GM19025 (cell line): ENCODE measurements at regions not wholly inside any gene's neighbourhood (a gene's known extent, or its start where the extent isn't known, plus 50 kb on each side); places are given as distances from the start of the nearest gene placed in this dataset.
"Not testable (repeated sequence)": the region's sequence is repeated elsewhere in the genome, so short reads cannot be mapped to it uniquely, and the experiment has no call there.

Source experiments
- ATAC-seq: cut with Tn5 transposase; IDR thresholded peaks from one replicate; pipeline ENCODE4 v1.9.1; 2021; ENCODE audit warnings: mild to moderate bottlenecking, low read depth, moderate library complexity; ENCODE audit not compliant: unreplicated experiment

DNA sequence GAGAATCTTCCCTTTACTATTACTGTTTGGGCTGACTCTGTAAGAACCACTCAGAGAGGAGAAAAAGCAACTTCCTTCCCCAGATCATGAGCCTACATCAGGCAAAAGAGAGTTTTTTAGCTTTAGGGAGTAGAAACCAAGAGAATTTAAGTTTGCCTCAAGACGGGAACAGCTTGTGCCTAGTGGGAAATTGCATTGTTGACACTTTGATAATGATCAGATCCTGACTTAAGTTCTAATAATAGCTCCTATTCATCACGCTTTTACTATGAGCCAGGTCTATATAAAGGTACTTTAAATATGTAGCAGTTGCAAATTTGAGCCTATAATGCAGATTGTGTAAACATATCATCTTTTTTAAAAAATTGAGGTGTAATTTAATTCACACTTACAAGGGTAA is 298.2 kb downstream of the MAN2A1 start:
- no peak for ATAC-seq

GRCh38 chr5:109989161-109989560 is 299.4 kb downstream of the MAN2A1 start:
- ATAC-seq: no peak

DNA sequence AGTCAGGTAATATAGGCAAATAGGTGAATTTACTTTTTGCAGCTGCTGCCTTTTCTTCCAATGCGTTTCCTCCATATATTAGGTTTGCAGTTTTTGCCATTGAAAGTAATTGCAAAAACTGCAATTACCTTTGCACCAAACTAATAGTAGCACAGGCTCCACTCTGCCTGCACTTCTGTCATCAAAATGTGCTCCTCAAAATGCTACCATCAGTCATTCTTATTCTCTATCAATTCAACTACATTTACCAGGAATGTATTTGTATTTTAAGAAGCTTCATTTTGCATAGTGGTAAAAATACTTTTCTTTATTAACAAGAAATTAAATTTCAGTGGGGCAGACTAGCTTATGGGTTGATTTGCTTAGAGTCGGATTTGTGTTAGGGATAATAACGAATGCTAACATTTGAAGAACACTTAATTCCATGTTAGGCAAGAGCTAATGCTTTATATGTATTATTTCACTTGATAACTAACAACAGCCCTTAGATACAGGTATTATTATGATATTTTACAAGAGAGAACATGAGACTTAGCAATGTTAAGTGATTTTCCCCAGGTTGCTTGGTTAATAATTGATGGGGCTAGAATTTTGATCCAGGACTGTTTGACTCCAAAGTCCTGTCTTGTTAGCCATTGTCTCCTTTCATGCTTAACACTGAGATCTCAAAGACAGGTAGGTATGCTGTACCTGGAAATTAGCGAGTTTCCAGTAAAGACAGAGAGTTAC is 300.4 kb downstream of the MAN2A1 start:
- no peak for ATAC-seq

DNA sequence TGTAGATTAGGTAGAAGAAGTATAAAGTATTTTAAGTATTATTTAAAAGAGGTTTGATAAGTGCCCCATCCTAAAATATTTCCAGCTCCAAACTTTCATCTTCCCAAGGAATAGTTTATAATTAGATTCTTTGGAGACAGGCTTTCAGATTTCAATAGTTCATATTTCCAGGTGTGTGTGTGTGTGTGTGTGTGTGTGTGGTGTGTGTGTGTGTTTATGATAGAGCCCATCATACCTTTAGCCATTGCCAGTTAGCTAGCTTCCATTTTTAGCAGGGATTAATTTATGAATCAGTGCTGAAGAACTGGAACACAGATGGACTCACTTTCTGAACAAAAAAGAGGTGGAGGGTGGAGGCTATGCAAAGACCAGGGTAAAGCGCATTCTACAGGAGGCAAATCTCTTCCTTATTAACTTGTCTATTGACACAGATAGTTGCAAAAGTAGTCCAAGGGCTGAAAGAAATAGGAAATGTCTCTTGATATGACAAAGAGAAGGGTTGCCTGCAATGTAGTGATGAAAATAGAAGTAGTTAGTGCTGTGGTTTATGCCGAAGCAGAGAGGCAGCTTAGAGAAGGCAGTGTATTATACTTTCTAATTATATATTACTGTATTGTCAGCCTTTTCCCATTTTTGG is 301.1 kb downstream of the MAN2A1 start:
- no peak for ATAC-seq

GRCh38 chr5:109992264-109992915 is 302.7 kb downstream of the MAN2A1 start:
- no peak for ATAC-seq

- ATAC-seq: no peak
Measured at GRCh38 chr5:109994135-109994534, 304.4 kb downstream of the MAN2A1 start.

DNA sequence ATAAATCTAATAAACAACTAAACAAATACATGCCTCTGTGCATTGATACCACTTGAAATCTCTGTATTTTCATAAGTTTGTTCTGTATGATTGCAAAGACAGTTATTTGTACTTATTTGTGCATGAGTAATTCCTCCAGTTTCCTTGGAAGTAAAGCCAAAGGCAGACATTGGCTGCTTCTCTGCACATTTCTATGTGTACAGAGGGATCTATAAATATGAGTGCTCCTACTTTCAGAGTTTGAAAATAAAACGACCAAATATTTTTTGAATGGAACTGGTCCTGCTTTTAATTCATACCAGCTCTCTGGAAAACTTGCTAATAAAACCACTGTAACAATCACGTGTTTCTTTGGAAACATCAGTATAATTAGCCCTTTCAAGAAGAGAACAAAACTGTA is 306.5 kb downstream of the MAN2A1 start:
- ATAC-seq: no peak

DNA sequence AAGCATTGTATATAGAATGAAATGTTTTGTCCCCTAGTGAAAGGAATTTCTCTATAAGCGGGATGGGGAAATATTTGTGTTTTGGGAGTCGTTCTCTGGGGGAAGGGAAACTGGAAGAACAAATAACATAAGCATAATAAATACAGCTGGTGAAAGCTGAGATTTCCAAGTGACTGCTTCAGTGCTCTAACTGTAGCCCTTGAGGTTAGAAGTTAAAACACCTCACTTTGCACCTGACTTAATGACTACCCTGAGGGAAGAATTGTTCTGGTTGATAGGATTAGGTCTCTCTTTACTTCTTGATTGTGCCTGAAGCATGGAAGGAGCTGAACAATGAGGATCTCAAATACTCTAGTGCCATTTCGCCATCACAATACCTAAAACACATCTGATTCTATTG is 307.4 kb downstream of the MAN2A1 start:
- ATAC-seq: no peak

DNA sequence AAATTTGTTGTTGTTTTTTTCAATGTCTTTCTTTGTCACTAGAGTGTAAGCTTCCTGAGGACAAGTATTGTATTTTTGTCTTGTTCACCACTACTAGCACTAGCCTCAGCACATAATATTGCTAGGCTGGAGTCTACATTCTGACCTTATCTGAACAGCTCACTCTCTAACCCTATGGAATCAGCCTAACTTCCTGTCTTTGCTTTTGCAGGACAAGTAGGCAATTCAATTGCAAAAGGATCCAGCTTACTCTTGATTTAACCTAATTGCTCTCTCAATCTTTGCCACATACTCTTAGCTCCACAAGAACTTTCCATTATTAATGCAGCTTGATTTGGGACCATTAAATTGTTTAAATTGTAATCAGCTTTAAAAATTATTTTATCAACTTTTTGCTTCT is 308.5 kb downstream of the MAN2A1 start:
- ATAC-seq: no peak

DNA sequence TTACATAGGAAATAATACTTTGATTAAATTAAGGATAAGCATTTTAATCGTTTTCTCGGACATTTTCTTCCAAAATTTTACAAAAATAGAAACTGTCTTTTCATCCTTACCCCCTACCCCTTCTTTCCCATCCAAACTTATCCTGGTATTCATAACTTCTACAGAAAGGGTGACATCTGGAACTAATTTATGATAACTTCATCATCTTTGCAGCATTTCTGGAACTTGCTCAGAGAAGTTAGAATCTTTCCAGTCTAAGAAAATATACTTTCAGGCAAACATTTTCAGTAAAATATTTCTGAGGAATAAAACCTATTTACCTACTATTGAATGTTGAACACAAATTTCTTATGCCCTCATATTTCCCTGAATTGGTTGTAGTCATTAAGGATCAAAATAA is 309.0 kb downstream of the MAN2A1 start:
- no peak for ATAC-seq

- no peak for ATAC-seq
Measured at GRCh38 chr5:110001648-110002047, 311.9 kb downstream of the MAN2A1 start.

DNA sequence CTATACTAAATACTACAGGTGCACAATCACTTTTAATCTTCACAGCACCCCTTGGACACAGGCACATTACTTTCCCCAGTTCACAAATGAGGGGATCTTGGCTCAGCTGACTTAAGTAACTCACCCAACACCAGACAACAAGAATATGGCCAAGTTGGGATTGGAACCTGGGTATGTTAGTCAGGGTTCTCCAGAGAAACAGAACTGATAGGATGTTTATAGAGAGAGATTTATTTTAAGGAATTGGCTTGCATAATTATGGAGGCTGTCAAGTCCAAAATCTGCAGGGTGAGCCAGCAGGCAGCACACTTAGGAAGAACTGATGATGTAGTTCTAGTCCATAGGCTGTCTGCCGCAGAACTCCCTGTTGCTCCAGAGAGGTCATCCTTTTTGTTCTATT is 312.9 kb downstream of the MAN2A1 start:
- ATAC-seq: no peak

DNA sequence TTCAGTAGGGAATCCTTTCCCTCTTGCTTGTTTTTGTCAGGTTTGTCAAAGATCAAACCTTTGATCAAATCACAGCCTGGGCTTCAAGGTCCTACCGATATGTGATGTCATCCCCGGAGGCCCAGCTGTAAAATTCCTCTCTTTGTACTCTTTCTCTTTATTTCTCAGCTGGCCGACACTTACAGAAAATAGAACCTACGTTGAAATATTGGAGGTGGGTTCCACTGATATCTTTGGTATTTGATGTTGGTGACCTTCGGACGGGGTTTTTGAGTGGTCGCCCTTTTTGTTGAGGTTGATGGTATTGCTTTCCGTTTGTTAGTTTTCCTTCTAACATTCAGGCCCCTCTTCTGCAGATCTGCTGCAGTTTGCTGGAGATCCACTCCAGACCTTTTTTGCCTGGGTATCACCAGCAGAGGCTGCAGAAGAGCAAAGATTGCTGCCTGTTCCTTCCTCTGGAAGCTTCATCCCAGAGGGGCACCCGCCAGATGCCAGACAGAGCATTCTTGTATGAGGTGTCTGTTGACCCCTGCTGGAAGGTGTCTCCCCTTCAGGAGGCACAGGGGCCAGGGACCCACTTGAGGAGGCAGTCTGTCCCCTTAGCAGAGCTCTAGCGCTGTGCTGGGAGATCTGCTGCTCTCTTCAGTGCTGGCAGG is 316.3 kb downstream of the MAN2A1 start:
- ATAC-seq: not testable (repeated sequence)

DNA sequence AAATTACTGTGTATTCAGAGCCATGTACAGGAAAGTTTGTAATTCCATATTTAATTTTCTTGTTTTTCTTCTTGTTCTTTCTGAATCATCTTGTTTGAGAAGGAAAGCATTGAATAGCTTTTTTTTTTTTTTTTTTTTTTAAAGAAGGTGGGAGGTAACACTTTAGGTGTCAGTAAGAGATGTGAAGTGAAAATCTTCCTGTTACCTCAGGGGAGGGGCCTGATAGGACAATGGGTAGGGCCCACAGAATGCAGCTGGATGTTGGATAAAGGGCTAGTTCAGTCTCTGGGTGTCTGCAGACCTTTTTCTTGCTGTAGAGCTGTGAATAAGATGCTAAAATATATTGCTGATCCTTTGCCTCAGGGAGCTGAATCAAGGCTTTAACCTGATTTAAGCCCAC is 317.4 kb downstream of the MAN2A1 start:
- ATAC-seq: no peak

- ATAC-seq: no peak
Measured at GRCh38 chr5:110008131-110008530, 318.4 kb downstream of the MAN2A1 start.

GRCh38 chr5:110012145-110012544 is 322.4 kb downstream of the MAN2A1 start:
- no peak for ATAC-seq

DNA sequence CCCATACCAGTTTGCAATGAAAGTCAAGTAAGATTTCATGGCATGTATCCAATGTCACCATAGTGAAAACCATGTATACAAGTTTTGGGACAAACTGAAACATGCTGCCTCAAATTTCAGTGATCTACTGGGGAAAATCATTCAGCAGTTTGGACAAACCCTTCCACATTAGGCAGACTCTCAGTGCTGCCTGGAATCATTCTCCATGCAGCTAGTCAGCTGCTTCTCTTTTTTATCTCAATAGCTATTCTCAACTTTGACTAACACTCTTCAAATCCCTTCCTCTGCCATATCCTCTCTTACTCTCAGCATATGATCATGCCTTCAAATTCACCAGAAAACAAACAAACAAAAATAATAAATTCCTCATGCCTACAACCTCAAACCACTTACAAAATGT is 323.3 kb downstream of the MAN2A1 start:
- ATAC-seq: no peak

- ATAC-seq: no peak
Measured at GRCh38 chr5:110017854-110018253, 328.1 kb downstream of the MAN2A1 start.

DNA sequence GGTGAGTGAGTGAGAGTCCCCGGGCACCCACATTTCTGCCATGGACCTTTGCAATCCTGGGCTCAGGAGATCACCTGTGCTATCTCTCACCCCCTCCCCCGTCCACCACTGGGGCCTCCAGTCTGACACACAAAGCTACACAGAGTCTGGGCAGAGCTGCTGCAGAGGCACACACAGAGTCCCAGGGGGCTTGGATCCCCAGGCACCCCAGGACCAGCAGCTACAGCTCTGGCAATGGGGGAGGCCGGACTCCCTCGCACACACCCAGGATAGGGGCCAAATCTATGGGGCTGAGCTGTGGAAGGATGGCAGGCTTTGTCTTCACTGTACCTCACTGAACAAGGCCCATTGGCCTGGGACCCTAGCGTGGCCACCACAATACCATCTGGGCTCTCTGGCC is 328.8 kb downstream of the MAN2A1 start:
- no peak for ATAC-seq

DNA sequence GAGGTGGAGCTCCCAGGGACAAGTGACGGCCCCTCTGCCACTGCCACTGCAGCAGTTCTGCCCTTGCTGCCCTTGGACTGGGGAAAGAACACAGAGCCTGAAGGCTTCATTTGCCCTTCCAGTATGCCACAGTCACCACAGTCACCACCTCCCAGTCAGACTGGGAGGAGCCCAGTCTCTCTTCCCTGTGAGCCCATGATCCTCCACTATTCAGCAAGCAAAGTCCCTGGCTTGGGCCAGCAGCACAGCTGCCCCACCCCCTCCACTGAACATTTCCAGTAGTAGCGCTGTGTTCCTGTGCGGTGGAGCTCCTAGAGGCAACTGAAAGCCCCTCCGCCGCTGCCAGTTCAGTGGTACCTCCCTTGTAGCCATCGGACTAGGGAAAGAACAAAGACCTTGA is 329.4 kb downstream of the MAN2A1 start:
- ATAC-seq: no peak

DNA sequence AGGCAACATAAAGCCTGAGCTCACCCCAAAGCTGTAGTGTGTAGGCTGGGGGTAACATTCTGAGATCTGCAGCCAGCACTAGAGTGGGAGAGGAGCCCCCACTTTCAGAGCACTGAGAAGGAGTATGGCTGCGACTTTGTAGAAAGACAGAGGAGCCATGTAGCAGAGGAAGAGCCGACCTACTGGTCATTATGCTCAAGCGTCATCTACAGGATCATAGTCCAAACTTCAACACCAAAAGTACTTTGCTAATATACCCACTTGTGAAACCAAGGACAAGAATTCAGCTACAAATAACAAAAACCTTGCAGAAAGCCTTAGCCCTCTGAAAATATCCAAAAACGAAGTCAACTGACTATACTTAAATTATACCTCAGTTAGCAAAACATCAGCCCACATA is 330.1 kb downstream of the MAN2A1 start:
- no peak for ATAC-seq
